ENCODE measurements at regions not wholly inside any gene's neighbourhood (a gene's known extent, or its start where the extent isn't known, plus 50 kb on each side); places are given as distances from the start of the nearest gene placed in this dataset.

DNA sequence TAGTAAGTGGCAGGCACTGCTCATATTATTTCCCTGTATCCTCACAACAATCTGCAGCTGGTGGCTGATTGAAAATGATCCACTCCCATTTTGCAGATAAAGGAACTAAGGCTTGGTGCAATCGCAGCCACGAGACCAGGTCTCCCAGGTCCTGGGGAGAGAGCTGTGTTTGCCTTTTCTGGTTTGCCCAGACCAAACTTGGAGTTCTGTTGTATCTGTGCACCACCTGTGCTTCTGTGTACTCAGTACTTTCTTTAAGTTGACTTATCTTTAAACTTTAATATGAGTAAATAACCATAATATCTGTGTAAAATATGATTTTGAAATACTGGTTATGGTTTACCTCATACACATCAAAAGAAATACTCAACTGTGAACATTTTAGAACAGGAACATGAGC lies 625.7 kb upstream of the CFAP20DC start:
- Histone ChIP-seq H3K27ac (no peak overlapping the region), H3K4me3 (no peak overlapping the region), H3K9me3 (no peaks in the 10 kb centered on the region), H3K27me3 (replicated peaks; ENCODE audit: insufficient read depth) (no peaks in the 10 kb centered on the region), H3K4me1 (replicated peaks) (peaks cover 7% of the 10 kb centered on the region), H3K36me3 (no peaks in the 10 kb centered on the region)
- no peak for DNase-seq (ENCODE audit: low spot score)
- intact Hi-C loops (cut with DNase I) = no loop called here
- 56% methylated on average over 2 of the region's 2 CpGs for WGBS
- TF ChIP-seq POLR2A (IDR thresholded peaks at IDR 0.05) (no peak), POLR2AphosphoS5 (IDR thresholded peaks at IDR 0.05) (peak; percentile 13)

DNA sequence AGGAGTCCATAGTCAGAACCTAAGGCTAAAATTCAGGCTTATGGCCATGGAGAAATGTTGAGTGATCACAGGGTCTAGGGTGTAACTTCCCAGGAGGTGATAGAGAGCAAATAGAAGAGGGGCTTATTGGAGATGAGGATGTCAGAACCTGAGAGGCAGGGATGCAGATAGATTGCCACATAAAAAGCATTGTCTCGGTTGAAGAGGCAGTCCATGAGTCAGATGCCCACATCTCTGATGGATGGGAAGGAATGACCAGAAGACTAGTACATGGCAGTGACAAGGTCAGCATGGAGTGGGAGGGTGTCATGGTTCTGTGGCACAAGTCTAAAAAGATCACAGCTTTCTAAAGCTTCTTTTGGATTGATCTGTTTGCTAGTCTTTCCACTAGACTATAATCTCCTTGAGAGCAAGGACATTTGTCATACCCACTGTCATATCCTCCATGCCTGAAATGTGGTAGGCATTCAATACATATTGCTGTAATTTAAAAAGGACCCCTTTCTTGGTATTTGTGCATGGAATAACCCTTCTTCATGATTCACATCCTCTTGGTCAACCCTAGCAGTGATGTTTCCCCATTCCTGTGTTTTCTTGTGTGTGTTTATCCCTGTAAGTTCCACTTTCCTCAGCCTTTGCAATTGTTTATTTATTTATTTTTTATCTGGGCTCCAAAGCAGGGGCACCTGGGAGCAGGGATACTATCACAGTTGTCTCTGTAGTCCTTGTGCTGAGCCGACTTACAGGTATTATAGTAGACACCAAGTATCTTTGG lies 613.4 kb upstream of the CFAP20DC start:
- Histone ChIP-seq H3K4me1 (replicated peaks) (no peaks in the 10 kb centered on the region), H3K36me3 (no peaks in the 10 kb centered on the region), H3K27ac (no peak overlapping the region), H3K9me3 (no peaks in the 10 kb centered on the region), H3K4me3 (no peak overlapping the region), H3K27me3 (replicated peaks; ENCODE audit: insufficient read depth) (no peaks in the 10 kb centered on the region)
- no peak for DNase-seq (ENCODE audit: low spot score)
- intact Hi-C loops (cut with DNase I) = no loop called here
- TF ChIP-seq, protein P1, sequence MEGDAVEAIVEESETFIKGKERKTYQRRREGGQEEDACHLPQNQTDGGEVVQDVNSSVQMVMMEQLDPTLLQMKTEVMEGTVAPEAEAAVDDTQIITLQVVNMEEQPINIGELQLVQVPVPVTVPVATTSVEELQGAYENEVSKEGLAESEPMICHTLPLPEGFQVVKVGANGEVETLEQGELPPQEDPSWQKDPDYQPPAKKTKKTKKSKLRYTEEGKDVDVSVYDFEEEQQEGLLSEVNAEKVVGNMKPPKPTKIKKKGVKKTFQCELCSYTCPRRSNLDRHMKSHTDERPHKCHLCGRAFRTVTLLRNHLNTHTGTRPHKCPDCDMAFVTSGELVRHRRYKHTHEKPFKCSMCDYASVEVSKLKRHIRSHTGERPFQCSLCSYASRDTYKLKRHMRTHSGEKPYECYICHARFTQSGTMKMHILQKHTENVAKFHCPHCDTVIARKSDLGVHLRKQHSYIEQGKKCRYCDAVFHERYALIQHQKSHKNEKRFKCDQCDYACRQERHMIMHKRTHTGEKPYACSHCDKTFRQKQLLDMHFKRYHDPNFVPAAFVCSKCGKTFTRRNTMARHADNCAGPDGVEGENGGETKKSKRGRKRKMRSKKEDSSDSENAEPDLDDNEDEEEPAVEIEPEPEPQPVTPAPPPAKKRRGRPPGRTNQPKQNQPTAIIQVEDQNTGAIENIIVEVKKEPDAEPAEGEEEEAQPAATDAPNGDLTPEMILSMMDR (IDR thresholded peaks at IDR 0.05) = no peak
- TF ChIP-seq POLR2A (IDR thresholded peaks at IDR 0.05) (no peak), POLR2AphosphoS5 (IDR thresholded peaks at IDR 0.05) (no peak)
- 95% methylated on average over 2 of the region's 2 CpGs for WGBS

DNA sequence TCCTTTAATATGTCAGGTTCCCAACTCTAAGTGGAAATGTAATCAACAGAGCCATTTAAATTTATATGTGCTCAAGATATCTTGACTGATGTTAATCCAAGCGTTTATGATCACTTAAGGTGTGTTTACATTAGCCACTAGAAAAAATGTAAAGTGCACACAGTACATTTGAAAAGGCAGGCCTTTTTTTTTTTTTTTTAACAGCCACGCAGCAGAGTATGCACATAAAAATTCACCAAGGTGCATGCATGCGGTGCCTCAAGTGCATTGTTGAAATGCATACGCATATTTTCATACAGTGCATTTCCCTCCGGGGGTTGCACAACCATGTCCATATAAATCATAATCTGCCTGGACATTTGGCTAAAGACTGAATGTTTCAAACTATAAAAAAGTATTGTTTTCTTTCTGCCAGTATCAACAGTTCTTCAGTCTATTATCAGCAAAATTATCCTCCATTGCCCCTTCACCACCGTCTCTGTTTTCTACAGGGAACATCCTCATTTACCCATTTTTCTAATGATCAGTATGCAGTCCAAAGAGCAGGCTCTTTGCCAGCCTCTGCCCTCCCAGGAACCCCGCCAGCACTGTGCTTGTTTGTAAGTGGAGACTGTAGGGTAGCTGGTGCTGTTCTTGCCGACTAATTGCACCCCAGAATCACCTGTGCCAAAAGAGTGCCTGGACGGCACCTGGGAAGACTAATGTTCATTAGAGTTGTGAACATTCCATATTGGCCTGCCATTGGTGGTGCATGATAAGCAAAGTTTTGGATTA lies 611.2 kb upstream of the CFAP20DC start:
- 33% methylated on average over 9 of the region's 9 CpGs for WGBS
- intact Hi-C loops (cut with DNase I) = no loop called here
- Histone ChIP-seq H3K4me3 (no peak overlapping the region), H3K9me3 (no peaks in the 10 kb centered on the region), H3K27ac (no peak overlapping the region), H3K27me3 (replicated peaks; ENCODE audit: insufficient read depth) (peaks cover 4% of the 10 kb centered on the region), H3K36me3 (no peaks in the 10 kb centered on the region), H3K4me1 (replicated peaks) (no peaks in the 10 kb centered on the region)
- TF ChIP-seq POLR2A (IDR thresholded peaks at IDR 0.05) = no peak
- no peak for TF ChIP-seq POLR2AphosphoS5 (IDR thresholded peaks at IDR 0.05)
- TF ChIP-seq, protein P1 (IDR thresholded peaks at IDR 0.05) = no peak
- no peak for DNase-seq (ENCODE audit: low spot score)

DNA sequence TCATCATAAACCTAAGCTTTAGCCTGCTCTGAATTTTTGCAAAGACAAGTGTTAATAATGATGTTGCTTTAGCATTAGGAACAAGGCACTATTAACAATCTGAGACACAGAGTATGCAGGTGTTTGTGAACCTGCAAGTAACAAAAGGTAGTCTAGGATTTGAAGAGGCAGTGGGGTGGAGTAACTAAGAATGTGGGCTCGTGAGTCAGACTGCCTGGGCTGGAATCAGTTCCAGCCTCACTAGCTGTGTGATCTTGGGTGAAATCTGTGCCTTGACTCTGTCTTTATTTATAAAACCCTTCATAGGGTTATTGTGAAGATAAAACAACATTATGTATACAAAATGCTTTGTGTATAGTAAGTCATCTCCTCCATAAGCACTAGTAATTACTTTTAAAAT lies 610.6 kb upstream of the CFAP20DC start:
- Histone ChIP-seq H3K4me3 (no peak overlapping the region), H3K27me3 (replicated peaks; ENCODE audit: insufficient read depth) (peaks cover 4% of the 10 kb centered on the region), H3K27ac (no peak overlapping the region), H3K9me3 (no peaks in the 10 kb centered on the region), H3K4me1 (replicated peaks) (no peaks in the 10 kb centered on the region), H3K36me3 (no peaks in the 10 kb centered on the region)
- 27% methylated on average over 1 of the region's 1 CpG for WGBS
- no peak for TF ChIP-seq POLR2A (IDR thresholded peaks at IDR 0.05)
- TF ChIP-seq, protein P1 (IDR thresholded peaks at IDR 0.05) = no peak
- TF ChIP-seq POLR2AphosphoS5 (IDR thresholded peaks at IDR 0.05) = no peak
- DNase-seq (ENCODE audit: low spot score) = no peak
- intact Hi-C loops (cut with DNase I) = no loop called here

DNA sequence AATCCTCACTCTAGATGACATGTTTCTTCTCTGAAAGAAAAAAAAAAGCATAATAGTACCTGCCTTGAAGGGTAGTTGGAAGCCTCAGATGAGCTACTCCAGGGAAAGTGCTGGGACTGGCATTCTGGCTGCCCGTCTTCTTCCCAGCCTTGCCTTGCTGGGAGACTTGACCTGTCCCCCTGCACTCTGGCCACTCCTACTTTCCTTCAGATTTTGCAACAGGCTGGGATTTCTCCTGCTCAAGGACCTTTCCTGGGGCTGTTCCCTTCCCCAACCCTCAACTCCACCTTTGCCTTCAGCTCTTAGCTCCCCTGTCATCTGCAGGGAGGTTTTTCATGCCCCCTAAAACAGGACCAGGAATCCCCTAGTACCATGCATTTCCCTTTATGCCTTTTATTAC lies 609.9 kb upstream of the CFAP20DC start:
- 84% methylated on average over 1 of the region's 1 CpG for WGBS
- H3K36me3 ChIP-seq = no peaks in the 10 kb centered on the region
- no peak for TF ChIP-seq POLR2AphosphoS5 (IDR thresholded peaks at IDR 0.05)
- TF ChIP-seq, protein P1 (IDR thresholded peaks at IDR 0.05) = no peak
- no peak for TF ChIP-seq POLR2A (IDR thresholded peaks at IDR 0.05)

More for the DNA sequence above, 609.9 kb upstream of the CFAP20DC start:
- H3K9me3 ChIP-seq = no peaks in the 10 kb centered on the region
- peaks cover 4% of the 10 kb centered on the region for H3K27me3 ChIP-seq (replicated peaks; ENCODE audit: insufficient read depth)
- no peak overlapping the region for H3K27ac ChIP-seq
- no peak for DNase-seq (ENCODE audit: low spot score)
- intact Hi-C loops (cut with DNase I) = no loop called here
- no peaks in the 10 kb centered on the region for H3K4me1 ChIP-seq (replicated peaks)
- no peak overlapping the region for H3K4me3 ChIP-seq
